Astrocyte (in vitro differentiated cells and primary cell): ENCODE measurements at regions not wholly inside any gene's neighbourhood (a gene's known extent, or its start where the extent isn't known, plus 50 kb on each side); places are given as distances from the start of the nearest gene placed in this dataset.
A peak's percentile ranks its signal among the peaks of the same experiment; 100 is the strongest.

Experiments used
- DNase-seq: peaks from one replicate; pipeline ENCODE4 v3.0.0-alpha.2; 2010; ENCODE audit warnings: low read depth
- FAIRE-seq: peaks from 2 replicates; lab custom pipeline; 2011; peaks lifted over from hg19 to GRCh38; lab: Jason Lieb, UNC
- H2AFZ ChIP-seq: 2 replicates; pipeline ENCODE4 v1.6.0; 2012; ENCODE audit warnings: low read depth, low read length, inconsistent platforms
- H3K27ac ChIP-seq: 2 replicates; pipeline ENCODE4 v1.5.1; 2011; ENCODE audit warnings: low read depth, low read length, inconsistent platforms
- H3K27me3 ChIP-seq: 2 replicates; pipeline ENCODE4 v1.6.0; 2011; ENCODE audit warnings: low read length, inconsistent platforms; ENCODE audit not compliant: insufficient read depth
- H3K36me3 ChIP-seq: 2 replicates; pipeline ENCODE4 v1.5.1; 2011; ENCODE audit warnings: low read length, inconsistent platforms; ENCODE audit not compliant: insufficient read depth
- H3K4me1 ChIP-seq: 2 replicates; pipeline ENCODE4 v1.5.1; 2011; ENCODE audit warnings: low read length, inconsistent platforms; ENCODE audit not compliant: insufficient read depth
- H3K4me2 ChIP-seq: 2 replicates; pipeline ENCODE4 v1.6.0; 2012; ENCODE audit warnings: low read length, inconsistent platforms
- H3K4me3 ChIP-seq: 2 replicates; pipeline ENCODE4 v1.5.1; 2011; ENCODE audit warnings: low read depth, mild to moderate bottlenecking, low read length, inconsistent platforms; ENCODE audit not compliant: insufficient read depth
- H3K79me2 ChIP-seq: 2 replicates; pipeline ENCODE4 v1.6.0; 2012; ENCODE audit warnings: mild to moderate bottlenecking, low read length, inconsistent platforms; ENCODE audit not compliant: insufficient read depth
- H3K9ac ChIP-seq: 2 replicates; pipeline ENCODE4 v1.6.0; 2012; ENCODE audit warnings: mild to moderate bottlenecking, low read length, inconsistent platforms
- H3K9me3 ChIP-seq: 2 replicates; pipeline ENCODE4 v1.5.1; 2012; ENCODE audit warnings: low read depth, mild to moderate bottlenecking, low read length, inconsistent platforms; ENCODE audit not compliant: insufficient read depth
- H4K20me1 ChIP-seq: 2 replicates; pipeline ENCODE4 v1.6.0; 2012; ENCODE audit warnings: low read length, inconsistent platforms; ENCODE audit not compliant: insufficient read depth
- H3K27ac Mint-ChIP-seq: one replicate; pipeline ENCODE4 v1.8.0; 2021; ENCODE audit warnings: mild to moderate bottlenecking, mixed read lengths; ENCODE audit not compliant: unreplicated experiment
- H3K27me3 Mint-ChIP-seq: one replicate; pipeline ENCODE4 v1.8.0; 2021; ENCODE audit warnings: low read depth, mixed read lengths; ENCODE audit not compliant: unreplicated experiment
- H3K36me3 Mint-ChIP-seq: one replicate; pipeline ENCODE4 v1.8.0; 2021; ENCODE audit warnings: low read depth, mixed read lengths; ENCODE audit not compliant: unreplicated experiment
- H3K4me1 Mint-ChIP-seq: one replicate; pipeline ENCODE4 v1.8.0; 2021; ENCODE audit warnings: low read depth, mixed read lengths; ENCODE audit not compliant: unreplicated experiment
- H3K4me3 Mint-ChIP-seq: one replicate; pipeline ENCODE4 v1.8.0; 2021; ENCODE audit warnings: mild to moderate bottlenecking, moderate library complexity, mixed read lengths; ENCODE audit not compliant: unreplicated experiment
- H3K9me3 Mint-ChIP-seq: one replicate; pipeline ENCODE4 v1.8.0; 2021; ENCODE audit warnings: mild to moderate bottlenecking, mixed read lengths; ENCODE audit not compliant: unreplicated experiment
- CTCF ChIP-seq: IDR thresholded peaks from 2 replicates; pipeline ENCODE4 v1.5.1; 2011; ENCODE audit warnings: low read depth, mild to moderate bottlenecking, inconsistent platforms, low read length, moderate library complexity; ENCODE audit not compliant: insufficient read depth
- EZH2 ChIP-seq: IDR thresholded peaks from 2 replicates; pipeline ENCODE4 v1.6.1; 2012; ENCODE audit warnings: mild to moderate bottlenecking, low read length, inconsistent platforms; ENCODE audit not compliant: insufficient read depth

DNA sequence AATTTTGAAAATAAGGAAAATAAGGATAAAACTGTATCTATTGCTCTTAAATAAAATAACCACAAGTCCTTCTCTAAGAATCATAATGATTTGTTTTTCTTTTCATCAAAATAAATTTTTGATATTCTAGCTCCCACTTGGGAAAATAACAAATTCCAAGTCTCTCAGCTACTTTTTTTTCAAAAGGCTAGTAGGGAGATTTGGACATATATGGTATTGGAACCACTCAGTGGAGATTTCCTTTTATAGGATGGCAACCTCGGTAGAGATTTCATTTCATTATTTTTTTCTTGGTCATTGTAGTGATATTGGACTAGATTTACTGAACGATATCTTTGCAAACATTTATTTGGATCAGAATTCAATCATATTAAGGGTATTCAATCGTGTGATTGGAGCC is 69.5 kb upstream of the PRKG1 start:
- Mint-ChIP-seq H3K27ac (no peak overlapping the region), H3K27me3 (no peaks in the 10 kb centered on the region), H3K4me3 (no peak overlapping the region), H3K4me1 (peaks cover 21% of the 10 kb centered on the region), H3K36me3 (no peaks in the 10 kb centered on the region), H3K9me3 (no peaks in the 10 kb centered on the region)
- Histone ChIP-seq H2AFZ (no peak overlapping the region), H3K4me1 (peaks cover 2% of the 10 kb centered on the region), H3K36me3 (no peaks in the 10 kb centered on the region), H4K20me1 (no peaks in the 10 kb centered on the region), H3K9ac (no peak overlapping the region), H3K27me3 (no peaks in the 10 kb centered on the region), H3K4me2 (no peak overlapping the region), H3K27ac (no peak overlapping the region), H3K79me2 (no peaks in the 10 kb centered on the region), H3K9me3 (no peaks in the 10 kb centered on the region), H3K4me3 (no peak overlapping the region)
- TF ChIP-seq EZH2 (no peak), CTCF (no peak)
- FAIRE-seq (no peak), DNase-seq (no peak)

DNA sequence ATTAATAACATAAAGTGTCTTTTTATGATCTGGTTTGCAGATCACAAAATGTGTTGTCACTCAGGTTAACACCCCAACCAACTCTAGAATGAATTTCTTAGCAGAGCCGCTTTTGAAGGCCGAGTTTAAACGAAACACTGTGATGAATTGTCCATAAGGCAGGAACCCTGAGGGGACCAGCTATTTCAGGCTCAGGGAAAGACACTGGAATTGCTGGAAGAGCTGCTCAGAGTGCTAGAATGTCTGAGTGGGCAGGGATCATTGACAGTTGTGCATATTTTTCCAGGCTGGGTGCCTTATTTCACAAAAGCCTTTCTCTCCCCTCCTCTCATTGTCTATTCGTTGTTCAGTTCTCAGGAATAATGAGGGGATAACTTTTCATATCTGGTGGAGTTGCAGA is 68.7 kb upstream of the PRKG1 start:
- FAIRE-seq (no peak), DNase-seq (no peak)
- Mint-ChIP-seq H3K4me3 (no peak overlapping the region), H3K27ac (peak overlapping the region; percentile 2), H3K27me3 (no peaks in the 10 kb centered on the region), H3K4me1 (peaks cover 18% of the 10 kb centered on the region), H3K9me3 (no peaks in the 10 kb centered on the region), H3K36me3 (no peaks in the 10 kb centered on the region)
- no peaks in the 10 kb centered on the region for H3K79me2 ChIP-seq
- TF ChIP-seq EZH2, result no peak
- TF ChIP-seq CTCF, result no peak
- H3K27ac ChIP-seq, result no peak overlapping the region
- no peaks in the 10 kb centered on the region for H3K36me3 ChIP-seq
- no peak overlapping the region for H3K9ac ChIP-seq
- peak overlapping the region; percentile 2 for H3K4me2 ChIP-seq
- H3K9me3 ChIP-seq, result no peaks in the 10 kb centered on the region
- H2AFZ ChIP-seq, result no peak overlapping the region
- peaks cover 2% of the 10 kb centered on the region for H3K4me1 ChIP-seq
- no peaks in the 10 kb centered on the region for H4K20me1 ChIP-seq
- H3K4me3 ChIP-seq, result no peak overlapping the region
- H3K27me3 ChIP-seq, result no peaks in the 10 kb centered on the region

- H3K4me3 Mint-ChIP-seq, result no peak overlapping the region
- H3K9me3 Mint-ChIP-seq, result no peaks in the 10 kb centered on the region
- no peaks in the 10 kb centered on the region for H3K27me3 ChIP-seq
- H3K27ac Mint-ChIP-seq, result no peak overlapping the region
- H3K9ac ChIP-seq, result no peak overlapping the region
- H3K79me2 ChIP-seq, result no peaks in the 10 kb centered on the region
- H3K9me3 ChIP-seq, result no peaks in the 10 kb centered on the region
- DNase-seq, result no peak
- no peaks in the 10 kb centered on the region for H3K27me3 Mint-ChIP-seq
- peaks cover 13% of the 10 kb centered on the region for H3K4me1 Mint-ChIP-seq
- no peaks in the 10 kb centered on the region for H3K4me1 ChIP-seq
- H4K20me1 ChIP-seq, result no peaks in the 10 kb centered on the region
- H3K27ac ChIP-seq, result no peak overlapping the region
- no peaks in the 10 kb centered on the region for H3K36me3 Mint-ChIP-seq
- FAIRE-seq, result no peak
- TF ChIP-seq EZH2 (no peak), CTCF (no peak)
- H2AFZ ChIP-seq, result no peak overlapping the region
- no peak overlapping the region for H3K4me3 ChIP-seq
- H3K36me3 ChIP-seq, result no peaks in the 10 kb centered on the region
- H3K4me2 ChIP-seq, result no peak overlapping the region
Observed at GRCh38 chr10:51006686-51007085, 67.6 kb upstream of the PRKG1 start.
